Epithelial cell of proximal tubule (primary cell): ENCODE measurements at regions not wholly inside any gene's neighbourhood (a gene's known extent, or its start where the extent isn't known, plus 50 kb on each side); places are given as distances from the start of the nearest gene placed in this dataset.

Experiments
- DNase-seq: peaks from one replicate; pipeline ENCODE4 v3.0.0-alpha.2; 2011; ENCODE audit warnings: low read depth
- H3K4me3 ChIP-seq: 2 replicates; pipeline ENCODE4 v1.5.1; 2011; ENCODE audit warnings: low read depth, mild to moderate bottlenecking, low read length
- TF ChIP-seq, protein P1 (sequence below): conservative IDR thresholded peaks from 2 replicates; pipeline ENCODE4 v1.5.1; 2012; ENCODE audit warnings: low read depth, mild to moderate bottlenecking, low read length

DNA sequence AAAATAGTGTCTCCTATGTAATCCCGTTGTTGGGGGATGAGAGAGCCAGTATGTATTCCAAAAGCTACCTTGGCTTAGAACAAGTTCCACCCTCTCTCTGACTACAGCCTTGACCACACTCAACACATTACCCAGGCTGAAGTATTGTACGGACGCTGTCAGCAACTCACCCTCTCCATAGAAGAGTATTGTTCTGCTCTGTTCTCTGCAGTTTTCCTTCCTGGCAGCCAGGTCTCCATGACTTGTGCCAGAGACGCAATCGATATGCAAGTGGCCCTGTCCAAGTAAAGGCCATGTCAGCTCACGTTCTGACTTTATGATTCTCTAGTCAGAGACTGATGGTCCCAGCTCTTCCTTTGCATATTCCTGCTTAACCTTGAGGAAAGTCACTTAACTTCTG is 164.1 kb upstream of the SLCO3A1 start:
- TF ChIP-seq, protein P1, sequence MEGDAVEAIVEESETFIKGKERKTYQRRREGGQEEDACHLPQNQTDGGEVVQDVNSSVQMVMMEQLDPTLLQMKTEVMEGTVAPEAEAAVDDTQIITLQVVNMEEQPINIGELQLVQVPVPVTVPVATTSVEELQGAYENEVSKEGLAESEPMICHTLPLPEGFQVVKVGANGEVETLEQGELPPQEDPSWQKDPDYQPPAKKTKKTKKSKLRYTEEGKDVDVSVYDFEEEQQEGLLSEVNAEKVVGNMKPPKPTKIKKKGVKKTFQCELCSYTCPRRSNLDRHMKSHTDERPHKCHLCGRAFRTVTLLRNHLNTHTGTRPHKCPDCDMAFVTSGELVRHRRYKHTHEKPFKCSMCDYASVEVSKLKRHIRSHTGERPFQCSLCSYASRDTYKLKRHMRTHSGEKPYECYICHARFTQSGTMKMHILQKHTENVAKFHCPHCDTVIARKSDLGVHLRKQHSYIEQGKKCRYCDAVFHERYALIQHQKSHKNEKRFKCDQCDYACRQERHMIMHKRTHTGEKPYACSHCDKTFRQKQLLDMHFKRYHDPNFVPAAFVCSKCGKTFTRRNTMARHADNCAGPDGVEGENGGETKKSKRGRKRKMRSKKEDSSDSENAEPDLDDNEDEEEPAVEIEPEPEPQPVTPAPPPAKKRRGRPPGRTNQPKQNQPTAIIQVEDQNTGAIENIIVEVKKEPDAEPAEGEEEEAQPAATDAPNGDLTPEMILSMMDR: no peak
- no peak for DNase-seq
- no peak overlapping the region for H3K4me3 ChIP-seq

DNA sequence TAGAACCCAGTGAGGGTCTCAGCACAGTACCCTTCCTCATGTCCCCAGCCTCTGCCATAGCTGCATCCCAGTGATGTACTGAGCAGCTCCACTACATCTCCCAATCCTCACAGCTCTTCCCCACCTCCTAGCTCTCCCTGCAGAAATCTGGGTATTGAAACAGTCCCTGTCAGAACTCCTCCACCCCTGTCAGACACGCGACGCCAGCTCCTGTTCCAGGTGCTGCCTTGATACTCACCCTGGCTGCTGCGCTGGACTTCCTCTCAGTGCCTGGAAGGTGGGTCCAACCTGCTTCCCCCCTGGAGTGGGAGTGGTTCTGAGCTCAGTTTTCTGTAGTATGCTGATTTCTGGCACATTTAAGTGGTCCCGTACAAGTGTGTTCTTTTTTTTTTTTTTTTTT is 160.9 kb upstream of the SLCO3A1 start:
- TF ChIP-seq, protein P1: no peak
- H3K4me3 ChIP-seq: no peak overlapping the region
- no peak for DNase-seq

DNA sequence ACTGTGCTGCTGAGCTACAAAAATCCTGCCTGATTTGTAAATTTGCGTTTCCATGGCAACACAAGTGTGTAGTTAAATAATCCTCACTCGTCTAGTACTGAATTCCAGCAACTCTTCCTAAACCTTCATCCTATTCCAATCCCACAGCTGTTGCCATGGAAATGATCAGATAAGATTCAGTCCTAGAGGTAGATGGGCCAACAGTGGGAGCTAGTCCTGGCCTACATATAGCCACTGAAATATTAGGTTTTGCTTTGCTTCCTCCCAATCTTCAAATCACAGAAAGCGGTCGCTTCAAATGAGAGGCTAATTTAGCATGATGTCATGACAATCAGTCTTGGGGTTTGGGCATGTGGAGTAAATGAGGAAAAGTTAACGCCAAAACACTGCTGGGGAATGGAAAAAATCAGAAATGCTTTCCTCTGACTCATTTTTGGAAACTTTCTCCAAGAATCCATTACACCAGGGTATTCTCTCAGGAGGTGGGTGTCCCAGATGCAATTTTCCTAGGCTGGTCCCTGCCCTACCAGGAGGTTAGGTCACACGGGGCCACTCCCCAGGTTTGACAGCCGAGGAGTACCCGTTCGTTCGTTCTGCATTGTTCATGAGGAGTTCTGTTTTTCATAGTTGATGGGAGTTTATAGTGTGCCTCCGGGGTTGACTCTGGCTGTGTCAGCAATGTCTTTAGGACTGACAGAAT is 159.2 kb upstream of the SLCO3A1 start:
- H3K4me3 ChIP-seq: no peak overlapping the region
- TF ChIP-seq, protein P1: no peak
- DNase-seq: no peak

DNA sequence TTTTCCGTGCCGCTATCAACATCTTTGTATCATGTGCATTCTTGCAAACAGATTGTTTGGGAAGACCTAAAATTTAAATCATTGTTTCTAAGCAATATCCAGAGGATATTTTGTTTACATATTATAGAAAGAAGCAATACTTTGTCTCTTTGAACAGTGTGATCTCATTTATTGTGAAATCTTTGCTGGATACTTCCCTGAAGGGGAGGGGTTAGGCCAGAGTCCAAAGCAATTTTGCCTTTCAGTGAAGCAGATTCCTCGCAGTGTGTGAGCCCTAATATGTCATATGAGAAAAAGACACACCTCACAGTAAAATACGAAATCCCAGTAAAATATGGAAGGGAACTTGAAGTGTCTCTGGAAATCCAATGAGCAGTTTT is 158.7 kb upstream of the SLCO3A1 start:
- DNase-seq: no peak
- no peak overlapping the region for H3K4me3 ChIP-seq

GRCh38 chr15:91695799-91696198 is 157.7 kb upstream of the SLCO3A1 start:
- TF ChIP-seq, protein P1: no peak
- no peak overlapping the region for H3K4me3 ChIP-seq
- no peak for DNase-seq

More for the DNA sequence above, 158.7 kb upstream of the SLCO3A1 start:
- TF ChIP-seq, protein P1: no peak

- TF ChIP-seq, protein P1: no peak
- H3K4me3 ChIP-seq: no peak overlapping the region
- DNase-seq: no peak
Observed at GRCh38 chr15:91696981-91697380, 156.5 kb upstream of the SLCO3A1 start.

DNA sequence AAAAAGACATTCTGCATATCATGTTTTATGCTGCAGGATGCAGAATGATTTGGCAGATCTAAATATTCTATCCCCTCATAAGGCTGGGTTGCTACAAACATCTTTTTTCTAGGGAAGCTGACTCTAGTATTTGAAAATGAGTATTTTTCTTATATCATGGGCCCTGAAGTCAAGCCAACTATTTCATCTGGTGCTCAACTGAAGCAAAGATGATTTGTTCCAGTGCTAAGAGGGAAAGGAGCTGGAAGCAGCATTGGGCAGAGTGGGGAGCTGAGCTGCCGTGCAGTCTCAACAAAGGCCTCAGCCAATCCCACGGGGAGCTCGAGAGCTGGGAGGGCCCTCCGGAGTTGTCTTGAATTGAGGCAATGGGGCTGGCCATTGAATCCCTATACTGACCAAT is 155.3 kb upstream of the SLCO3A1 start:
- TF ChIP-seq, protein P1: no peak
- H3K4me3 ChIP-seq: no peak overlapping the region
- DNase-seq: no peak
